ENCODE measurements at regions not wholly inside any gene's neighbourhood (a gene's known extent, or its start where the extent isn't known, plus 50 kb on each side); places are given as distances from the start of the nearest gene placed in this dataset.
"Not testable (repeated sequence)": the region's sequence is repeated elsewhere in the genome, so short reads cannot be mapped to it uniquely, and the experiment has no call there.

DNA sequence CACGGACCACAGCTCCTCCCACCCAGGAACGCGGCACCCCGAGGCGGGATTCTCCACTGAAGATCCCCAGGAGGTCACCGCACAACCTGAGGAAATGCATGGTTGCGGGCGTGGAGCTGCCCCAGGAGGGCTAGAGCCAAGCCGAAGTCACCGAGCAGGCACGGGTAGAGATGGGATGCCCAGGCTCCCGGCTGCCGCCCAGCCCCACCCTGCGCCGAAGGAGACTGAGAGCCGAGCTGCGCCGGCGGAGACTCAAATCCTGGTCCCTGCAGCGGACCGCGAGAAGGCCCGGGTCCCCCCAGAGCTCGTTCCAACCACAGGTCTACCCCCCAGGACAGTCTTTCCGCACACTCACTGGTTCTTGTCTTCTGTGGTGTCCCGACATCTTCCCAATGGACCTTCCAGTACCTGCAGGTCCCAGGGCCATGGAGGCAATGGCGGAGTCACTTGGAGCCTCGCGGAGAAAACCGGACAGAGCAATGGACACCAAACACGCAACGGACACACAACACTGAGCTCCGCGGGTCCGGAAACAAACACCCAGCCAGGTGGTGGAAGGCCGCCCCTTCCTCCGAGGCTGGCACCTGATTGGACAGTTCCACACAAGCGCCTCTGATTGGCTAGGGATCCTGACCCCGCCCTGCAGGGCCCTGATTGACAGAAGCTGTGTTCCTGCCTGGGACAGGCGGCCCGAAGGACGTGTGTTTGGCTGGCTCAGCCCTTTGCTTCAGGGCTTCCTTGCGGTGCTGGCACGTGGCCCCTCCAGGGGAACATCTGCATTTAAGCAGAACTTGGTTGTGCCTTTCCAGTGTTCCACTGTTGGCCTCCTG lies 331.9 kb upstream of the NUPR2 start:
- no peak for TF ChIP-seq POLR2A (IDR thresholded peaks at IDR 0.05)
- Histone ChIP-seq H3K36me3 (no peaks in the 10 kb centered on the region), H3K4me1 (no peaks in the 10 kb centered on the region), H3K27me3 (no peaks in the 10 kb centered on the region), H3K4me3 (no peak overlapping the region), H3K9me3 (no peaks in the 10 kb centered on the region), H3K27ac (no peak overlapping the region)
- ATAC-seq (no peak), DNase-seq (no peak)
- intact Hi-C loops (cut with DNase I; ENCODE audit: low total_unique reads) (no loop called here), in situ Hi-C loops (cut with MboI; ENCODE audit: low sequenced_read_pairs in 4 of 4) (no loop called here)

DNA sequence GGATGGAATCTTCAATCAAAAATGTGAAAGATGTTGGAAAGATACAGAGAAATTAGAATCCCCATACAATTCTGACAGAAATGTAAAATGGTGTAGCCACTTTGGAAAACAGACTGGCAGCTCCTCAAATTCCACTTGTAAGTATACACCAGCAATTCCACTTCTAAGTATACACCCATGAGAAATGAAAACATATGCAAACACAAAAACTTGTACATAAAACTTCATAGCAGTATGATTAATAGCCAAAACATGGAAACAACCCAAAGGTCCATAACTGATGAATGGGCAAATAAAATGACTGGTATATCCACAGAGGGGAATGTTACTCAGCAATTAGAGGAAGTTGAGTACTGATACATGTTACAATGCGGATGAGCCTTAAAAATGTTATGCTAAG lies 304.3 kb upstream of the NUPR2 start:
- H3K4me3 ChIP-seq; in situ Hi-C loops (cut with MboI; ENCODE audit: low sequenced_read_pairs in 4 of 4); DNase-seq; H3K27ac ChIP-seq; H3K4me1 ChIP-seq; H3K36me3 ChIP-seq; intact Hi-C loops (cut with DNase I; ENCODE audit: low total_unique reads); H3K27me3 ChIP-seq; H3K9me3 ChIP-seq; ATAC-seq: not testable (repeated sequence)

DNA sequence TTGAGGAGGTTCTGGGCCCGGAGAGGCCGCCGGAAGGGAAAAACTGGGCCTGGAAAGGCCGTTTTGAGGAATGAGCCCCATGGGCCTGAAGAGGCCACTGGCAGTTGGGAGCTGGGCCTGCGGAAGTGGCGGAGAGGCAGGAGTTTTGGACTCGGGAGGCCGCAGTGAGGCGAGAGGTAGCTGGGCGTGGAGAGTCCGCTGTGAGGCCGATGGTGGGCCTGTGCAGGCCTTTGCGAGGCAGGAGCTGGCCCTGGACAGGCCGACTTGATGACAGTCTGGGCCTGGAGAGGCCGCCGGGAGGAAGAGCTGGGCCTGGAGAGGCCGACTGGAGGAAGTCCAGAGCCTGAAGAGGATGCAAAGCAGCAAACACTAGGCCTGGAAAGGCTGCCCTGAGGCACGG lies 259.0 kb upstream of the NUPR2 start:
- no peak overlapping the region for H3K27ac ChIP-seq
- no peaks in the 10 kb centered on the region for H3K36me3 ChIP-seq
- DNase-seq (no peak), ATAC-seq (no peak)
- H3K9me3 ChIP-seq = peaks cover 0 to 4% (median 3%) of the 10 kb centered on the region in 3 donors
- no peaks in the 10 kb centered on the region for H3K4me1 ChIP-seq
- TF ChIP-seq, protein P1, sequence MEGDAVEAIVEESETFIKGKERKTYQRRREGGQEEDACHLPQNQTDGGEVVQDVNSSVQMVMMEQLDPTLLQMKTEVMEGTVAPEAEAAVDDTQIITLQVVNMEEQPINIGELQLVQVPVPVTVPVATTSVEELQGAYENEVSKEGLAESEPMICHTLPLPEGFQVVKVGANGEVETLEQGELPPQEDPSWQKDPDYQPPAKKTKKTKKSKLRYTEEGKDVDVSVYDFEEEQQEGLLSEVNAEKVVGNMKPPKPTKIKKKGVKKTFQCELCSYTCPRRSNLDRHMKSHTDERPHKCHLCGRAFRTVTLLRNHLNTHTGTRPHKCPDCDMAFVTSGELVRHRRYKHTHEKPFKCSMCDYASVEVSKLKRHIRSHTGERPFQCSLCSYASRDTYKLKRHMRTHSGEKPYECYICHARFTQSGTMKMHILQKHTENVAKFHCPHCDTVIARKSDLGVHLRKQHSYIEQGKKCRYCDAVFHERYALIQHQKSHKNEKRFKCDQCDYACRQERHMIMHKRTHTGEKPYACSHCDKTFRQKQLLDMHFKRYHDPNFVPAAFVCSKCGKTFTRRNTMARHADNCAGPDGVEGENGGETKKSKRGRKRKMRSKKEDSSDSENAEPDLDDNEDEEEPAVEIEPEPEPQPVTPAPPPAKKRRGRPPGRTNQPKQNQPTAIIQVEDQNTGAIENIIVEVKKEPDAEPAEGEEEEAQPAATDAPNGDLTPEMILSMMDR (IDR thresholded peaks at IDR 0.05 in 4 of 5, conservative IDR thresholded peaks at IDR 0.05 in 1 of 5) = no peak
- TF ChIP-seq POLR2A (IDR thresholded peaks at IDR 0.05) = no peak
- intact Hi-C loops (cut with DNase I; ENCODE audit: low total_unique reads) (no loop called here), in situ Hi-C loops (cut with MboI; ENCODE audit: low sequenced_read_pairs in 4 of 4) (no loop called here)
- H3K27me3 ChIP-seq = no peaks in the 10 kb centered on the region
- H3K4me3 ChIP-seq = no peak overlapping the region

DNA sequence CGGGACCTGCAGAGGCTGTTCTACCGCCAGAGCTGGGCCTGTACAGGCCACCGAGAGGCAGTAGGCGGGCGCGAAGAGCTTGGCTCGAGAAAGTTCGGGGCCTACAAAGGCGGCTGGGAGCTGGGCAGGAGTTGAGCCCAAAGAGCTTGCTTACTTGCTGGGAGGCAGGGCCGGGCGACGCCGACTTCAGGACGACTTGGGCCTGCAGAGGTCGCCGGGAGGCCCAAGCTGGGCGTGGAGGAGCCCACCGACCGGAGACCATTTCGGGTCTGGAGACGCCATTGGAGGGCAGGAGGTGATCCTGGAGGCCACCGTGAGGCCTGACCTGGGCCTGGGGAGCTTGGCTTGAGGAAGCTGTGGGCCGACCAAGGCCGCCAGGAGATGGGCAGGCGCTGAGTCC lies 258.4 kb upstream of the NUPR2 start:
- intact Hi-C loops (cut with DNase I; ENCODE audit: low total_unique reads); H3K27ac ChIP-seq; H3K27me3 ChIP-seq; H3K9me3 ChIP-seq; DNase-seq; in situ Hi-C loops (cut with MboI; ENCODE audit: low sequenced_read_pairs in 4 of 4); ATAC-seq; H3K4me3 ChIP-seq; H3K36me3 ChIP-seq; H3K4me1 ChIP-seq: not testable (repeated sequence)

DNA sequence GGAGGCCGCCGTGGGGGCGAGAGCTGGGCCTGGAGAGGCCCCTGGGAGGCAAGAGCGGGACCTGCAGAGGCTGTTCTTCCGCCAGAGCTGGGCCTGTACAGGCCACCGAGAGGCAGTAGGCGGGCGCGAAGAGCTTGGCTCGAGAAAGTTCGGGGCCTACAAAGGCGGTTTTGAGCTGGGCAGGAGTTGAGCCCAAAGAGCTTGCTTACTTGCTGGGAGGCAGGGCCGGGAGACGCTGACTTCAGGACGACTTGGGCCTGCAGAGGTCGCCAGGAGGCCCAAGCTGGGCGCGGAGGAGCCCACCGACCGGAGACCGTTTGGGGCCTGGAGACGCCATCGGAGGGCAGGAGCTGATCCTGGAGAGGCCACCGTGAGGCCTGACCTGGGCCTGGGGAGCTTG lies 257.1 kb upstream of the NUPR2 start:
- intact Hi-C loops (cut with DNase I; ENCODE audit: low total_unique reads); ATAC-seq; in situ Hi-C loops (cut with MboI; ENCODE audit: low sequenced_read_pairs in 4 of 4): not testable (repeated sequence)

DNA sequence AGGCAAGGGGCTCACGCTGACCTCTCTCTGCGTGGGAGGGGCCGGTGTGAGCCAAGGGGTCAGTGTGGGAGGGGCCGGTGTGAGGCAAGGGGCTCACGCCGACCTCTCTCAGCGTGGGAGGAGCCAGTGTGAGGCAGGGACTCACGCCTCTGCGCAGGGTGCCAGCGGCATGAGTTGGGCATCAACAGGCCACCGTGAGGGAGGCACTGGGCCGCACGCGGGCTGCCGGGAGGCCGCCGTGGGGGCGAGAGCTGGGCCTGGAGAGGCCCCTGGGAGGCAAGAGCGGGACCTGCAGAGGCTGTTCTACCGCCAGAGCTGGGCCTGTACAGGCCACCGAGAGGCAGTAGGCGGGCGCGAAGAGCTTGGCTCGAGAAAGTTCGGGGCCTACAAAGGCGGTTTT lies 255.6 kb upstream of the NUPR2 start:
- DNase-seq = peak in 1 of 2 donors; percentile 60
- H3K9me3 ChIP-seq; intact Hi-C loops (cut with DNase I; ENCODE audit: low total_unique reads); H3K4me1 ChIP-seq; H3K36me3 ChIP-seq; ATAC-seq; H3K27me3 ChIP-seq; H3K27ac ChIP-seq; in situ Hi-C loops (cut with MboI; ENCODE audit: low sequenced_read_pairs in 4 of 4): not testable (repeated sequence)
- peak overlapping the region in 1 of 4 donors; percentile 7 for H3K4me3 ChIP-seq

More for the DNA sequence above, 257.1 kb upstream of the NUPR2 start:
- H3K27ac ChIP-seq, H3K4me1 ChIP-seq, H3K4me3 ChIP-seq, H3K9me3 ChIP-seq, H3K36me3 ChIP-seq, H3K27me3 ChIP-seq: not testable (repeated sequence)
- peak; percentile 72 to 80 for DNase-seq

DNA sequence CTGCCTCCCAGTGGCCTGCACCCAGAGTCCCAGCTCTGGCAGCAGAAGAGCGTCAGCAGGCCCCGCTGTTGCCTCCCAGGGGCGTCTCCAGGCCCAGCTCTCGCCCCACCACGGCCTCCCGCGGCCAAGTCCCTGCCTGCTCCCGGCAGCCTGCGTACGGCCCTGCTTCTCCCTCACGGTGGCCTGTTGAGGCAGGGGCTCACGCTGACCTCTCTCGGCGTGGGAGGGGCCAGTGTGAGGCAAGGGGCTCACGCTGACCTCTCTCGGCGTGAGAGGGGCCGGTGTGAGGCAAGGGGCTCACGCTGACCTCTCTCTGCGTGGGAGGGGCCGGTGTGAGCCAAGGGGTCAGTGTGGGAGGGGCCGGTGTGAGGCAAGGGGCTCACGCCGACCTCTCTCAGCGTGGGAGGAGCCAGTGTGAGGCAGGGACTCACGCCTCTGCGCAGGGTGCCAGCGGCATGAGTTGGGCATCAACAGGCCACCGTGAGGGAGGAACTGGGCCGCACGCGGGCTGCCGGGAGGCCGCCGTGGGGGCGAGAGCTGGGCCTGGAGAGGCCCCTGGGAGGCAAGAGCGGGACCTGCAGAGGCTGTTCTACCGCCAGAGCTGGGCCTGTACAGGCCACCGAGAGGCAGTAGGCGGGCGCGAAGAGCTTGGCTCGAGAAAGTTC lies 254.1 kb upstream of the NUPR2 start:
- H3K4me3 ChIP-seq; H3K27ac ChIP-seq; H3K36me3 ChIP-seq; intact Hi-C loops (cut with DNase I; ENCODE audit: low total_unique reads); ATAC-seq; DNase-seq; H3K4me1 ChIP-seq; in situ Hi-C loops (cut with MboI; ENCODE audit: low sequenced_read_pairs in 4 of 4); H3K27me3 ChIP-seq; H3K9me3 ChIP-seq: not testable (repeated sequence)

DNA sequence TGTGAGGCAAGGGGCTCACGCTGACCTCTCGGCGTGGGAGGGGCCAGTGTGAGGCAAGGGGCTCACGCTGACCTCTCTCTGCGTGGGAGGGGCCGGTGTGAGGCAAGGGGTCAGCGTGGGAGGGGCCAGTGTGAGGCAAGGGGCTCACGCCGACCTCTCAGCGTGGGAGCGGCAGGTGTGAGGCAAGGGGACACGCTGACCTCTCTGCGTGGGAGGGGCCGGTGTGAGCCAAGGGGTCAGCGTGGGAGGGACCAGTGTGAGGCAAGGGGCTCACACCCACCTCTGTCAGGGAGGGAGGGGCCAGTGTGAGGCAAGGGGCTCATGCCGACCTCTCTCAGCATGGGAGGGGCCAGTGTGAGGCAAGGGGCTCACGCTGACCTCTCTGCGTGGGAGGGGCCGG lies 251.7 kb upstream of the NUPR2 start:
- intact Hi-C loops (cut with DNase I; ENCODE audit: low total_unique reads); H3K9me3 ChIP-seq; H3K27ac ChIP-seq; ATAC-seq; H3K4me1 ChIP-seq; H3K27me3 ChIP-seq; in situ Hi-C loops (cut with MboI; ENCODE audit: low sequenced_read_pairs in 4 of 4); H3K4me3 ChIP-seq; DNase-seq; H3K36me3 ChIP-seq: not testable (repeated sequence)

DNA sequence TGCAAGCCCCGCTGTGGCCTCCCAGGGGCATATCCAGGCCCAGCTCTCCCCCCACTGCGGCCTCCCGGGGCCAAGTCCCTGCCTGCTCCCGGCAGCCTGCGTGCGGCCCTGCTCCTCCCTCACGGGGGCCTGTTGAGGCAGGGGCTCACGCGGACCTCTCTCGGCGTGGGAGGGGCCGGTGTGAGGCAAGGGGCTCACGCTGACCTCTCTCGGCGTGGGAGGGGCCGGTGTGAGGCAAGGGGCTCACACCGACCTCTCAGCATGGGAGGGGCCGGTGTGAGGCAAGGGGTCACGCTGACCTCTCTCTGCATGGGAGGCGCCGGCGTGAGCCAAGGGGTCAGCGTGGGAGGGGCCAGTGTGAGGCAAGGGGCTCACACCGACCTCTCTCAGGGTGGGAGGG lies 251.2 kb upstream of the NUPR2 start:
- in situ Hi-C loops (cut with MboI; ENCODE audit: low sequenced_read_pairs in 4 of 4); ATAC-seq; H3K9me3 ChIP-seq; H3K4me3 ChIP-seq; H3K36me3 ChIP-seq; H3K27me3 ChIP-seq; H3K27ac ChIP-seq; intact Hi-C loops (cut with DNase I; ENCODE audit: low total_unique reads); H3K4me1 ChIP-seq: not testable (repeated sequence)
- DNase-seq = peak in 1 of 2 donors; percentile 43

DNA sequence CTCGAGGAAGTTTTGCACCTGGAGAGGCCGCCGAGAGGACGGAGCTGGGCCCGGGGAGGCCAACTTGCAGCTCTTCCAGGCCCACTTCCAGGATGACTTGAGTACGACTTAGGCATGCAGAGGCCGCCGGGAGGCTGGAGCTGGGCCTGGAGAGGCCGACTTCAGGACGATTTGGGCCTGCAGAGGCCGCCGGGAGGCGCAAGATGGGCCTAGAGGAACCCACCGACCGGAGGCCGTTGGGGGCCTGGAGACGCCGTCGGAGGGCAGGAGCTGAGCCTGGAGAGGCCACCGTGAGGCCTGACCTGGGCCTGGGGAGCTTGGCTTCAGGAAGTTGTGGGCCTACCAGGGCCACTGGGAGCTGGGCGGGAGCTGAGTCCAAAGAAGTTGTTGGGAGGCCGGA lies 250.5 kb upstream of the NUPR2 start:
- H3K4me3 ChIP-seq; in situ Hi-C loops (cut with MboI; ENCODE audit: low sequenced_read_pairs in 4 of 4); H3K36me3 ChIP-seq; H3K27me3 ChIP-seq; H3K9me3 ChIP-seq; DNase-seq; H3K27ac ChIP-seq; H3K4me1 ChIP-seq; intact Hi-C loops (cut with DNase I; ENCODE audit: low total_unique reads); ATAC-seq: not testable (repeated sequence)

DNA sequence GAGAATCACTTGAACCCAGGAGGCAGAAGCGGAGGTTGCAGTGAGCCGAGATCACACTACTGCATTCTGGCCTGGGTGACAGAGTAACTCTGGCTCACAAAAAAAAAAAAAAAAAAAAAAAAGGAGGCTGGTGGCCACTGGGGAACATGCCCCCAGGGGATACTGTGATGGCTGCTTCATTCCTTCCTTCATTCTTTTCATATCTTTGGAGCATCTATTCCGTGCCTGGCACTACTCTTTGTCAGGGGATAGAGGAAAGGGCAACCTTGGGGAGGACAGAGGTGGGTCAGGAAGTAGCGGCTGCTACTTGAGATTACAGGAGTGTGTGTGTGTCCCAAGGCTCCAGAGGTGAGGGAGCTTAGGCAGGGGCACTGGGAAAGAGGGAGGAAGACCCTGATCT lies 236.4 kb upstream of the NUPR2 start:
- H3K4me3 ChIP-seq; ATAC-seq; DNase-seq; H3K27ac ChIP-seq; H3K27me3 ChIP-seq; H3K36me3 ChIP-seq; in situ Hi-C loops (cut with MboI; ENCODE audit: low sequenced_read_pairs in 4 of 4); H3K4me1 ChIP-seq; H3K9me3 ChIP-seq; intact Hi-C loops (cut with DNase I; ENCODE audit: low total_unique reads): not testable (repeated sequence)
